ENCODE measurements at regions not wholly inside any gene's neighbourhood (a gene's known extent, or its start where the extent isn't known, plus 50 kb on each side); places are given as distances from the start of the nearest gene placed in this dataset.
"Not testable (repeated sequence)": the region's sequence is repeated elsewhere in the genome, so short reads cannot be mapped to it uniquely, and the experiment has no call there.

DNA sequence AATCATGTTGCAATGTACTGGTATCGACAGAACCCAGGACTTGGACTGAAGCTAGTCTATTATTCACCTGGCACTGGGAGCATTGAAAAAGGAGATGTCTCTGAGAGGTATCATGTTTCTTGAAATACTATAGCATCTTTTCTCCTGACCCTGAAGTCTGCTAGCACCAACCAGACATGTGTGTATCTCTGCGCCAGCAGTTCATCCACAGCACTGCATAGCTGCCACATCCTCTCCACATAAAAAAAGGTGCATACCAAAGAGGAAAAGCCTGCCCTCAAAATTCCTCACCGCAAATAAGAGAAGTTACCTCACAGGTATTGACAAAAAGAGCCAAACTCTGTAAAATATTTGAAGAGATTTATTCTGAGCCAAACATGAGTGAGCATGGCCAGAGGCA, 99.5 kb upstream of the PRSS3 start:
- no peak for DNase-seq

DNA sequence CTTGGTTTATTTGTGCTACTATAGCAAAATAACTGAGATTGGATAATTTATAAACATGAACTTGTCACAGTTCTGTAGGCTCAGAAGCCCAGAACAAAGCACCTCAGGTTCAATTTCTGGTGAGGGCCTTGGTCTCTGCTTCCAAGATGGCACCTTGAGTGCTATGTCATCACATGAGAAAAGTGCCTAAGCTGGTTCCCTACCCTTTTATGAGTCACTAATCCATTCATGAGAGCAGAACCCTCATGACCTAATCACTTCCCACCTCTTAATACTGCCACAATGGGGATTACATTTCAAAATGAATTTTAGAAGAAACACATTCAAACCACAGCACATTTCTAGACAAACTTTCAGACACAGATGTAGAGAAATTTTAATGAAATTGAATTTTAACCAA, 98.2 kb upstream of the PRSS3 start:
- DNase-seq: no peak

DNA sequence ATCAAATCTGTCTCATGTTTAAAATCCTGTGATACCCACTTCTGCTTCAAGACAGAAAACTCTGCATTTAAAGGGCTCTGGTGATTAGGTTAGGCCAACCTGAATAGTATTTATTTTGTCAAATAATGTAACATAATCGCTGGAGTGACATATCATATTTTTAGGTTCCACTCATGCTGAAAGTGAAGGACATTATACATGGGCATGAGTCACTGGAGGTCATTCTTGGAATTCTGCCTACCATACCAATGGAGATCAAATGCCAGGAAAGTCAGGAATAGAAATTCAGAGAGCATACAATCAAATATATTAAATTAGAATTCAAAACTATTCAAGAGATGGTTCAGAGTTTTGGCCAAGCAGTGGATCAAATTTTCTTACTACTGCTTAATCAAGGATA, 97.1 kb upstream of the PRSS3 start:
- no peak for DNase-seq

DNA sequence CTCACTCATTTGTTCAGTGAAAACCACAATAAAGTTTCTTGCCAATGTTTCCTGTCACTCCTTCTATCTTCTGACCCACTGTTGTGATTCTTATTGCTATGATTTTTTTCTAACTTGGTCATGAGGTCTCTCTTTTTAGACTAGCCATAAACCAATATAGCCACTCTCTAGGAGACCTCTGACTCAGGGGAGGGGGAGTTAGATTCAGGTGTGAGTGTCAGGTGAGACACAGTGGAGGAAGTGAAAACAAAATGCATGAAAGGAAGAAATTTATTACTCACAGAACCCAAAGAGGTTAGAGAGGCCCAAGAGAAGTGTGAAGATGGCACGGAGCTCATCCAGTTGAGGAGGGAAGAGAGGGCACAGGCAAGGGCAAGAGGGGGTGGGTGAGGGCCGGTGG, 94.4 kb upstream of the PRSS3 start:
- not testable (repeated sequence) for DNase-seq

DNA sequence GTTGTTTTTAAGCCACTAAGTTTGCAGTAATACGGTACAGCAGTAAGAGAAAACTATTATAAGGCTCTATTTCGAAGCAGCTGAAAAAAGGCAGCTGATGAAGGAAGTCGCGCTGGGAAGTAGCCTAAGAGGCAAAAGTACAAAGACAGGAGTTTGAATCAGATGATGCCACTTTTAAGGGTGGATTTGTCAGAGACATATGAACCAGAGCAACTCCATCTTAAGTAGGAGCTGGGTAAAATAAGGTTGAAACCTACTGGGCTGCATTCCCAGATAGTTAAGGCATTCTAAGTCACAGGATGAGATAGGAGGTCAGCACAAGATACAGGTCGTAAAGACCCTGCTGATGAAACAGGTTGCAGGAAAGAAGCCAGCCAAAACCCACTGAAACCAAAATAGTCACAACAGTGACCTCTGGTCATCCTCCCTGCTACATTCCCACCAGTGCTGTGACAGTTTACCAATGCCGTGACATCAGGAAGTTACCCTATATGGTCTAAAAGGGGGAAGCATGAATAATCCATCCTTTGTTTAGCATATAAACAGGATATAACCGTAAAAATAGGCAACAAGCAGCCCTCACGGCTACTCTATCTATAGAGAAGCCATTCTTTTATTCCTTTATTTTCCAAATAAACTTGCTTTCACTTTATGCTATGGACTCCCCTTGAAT, 91.8 kb upstream of the PRSS3 start:
- no peak for DNase-seq

DNA sequence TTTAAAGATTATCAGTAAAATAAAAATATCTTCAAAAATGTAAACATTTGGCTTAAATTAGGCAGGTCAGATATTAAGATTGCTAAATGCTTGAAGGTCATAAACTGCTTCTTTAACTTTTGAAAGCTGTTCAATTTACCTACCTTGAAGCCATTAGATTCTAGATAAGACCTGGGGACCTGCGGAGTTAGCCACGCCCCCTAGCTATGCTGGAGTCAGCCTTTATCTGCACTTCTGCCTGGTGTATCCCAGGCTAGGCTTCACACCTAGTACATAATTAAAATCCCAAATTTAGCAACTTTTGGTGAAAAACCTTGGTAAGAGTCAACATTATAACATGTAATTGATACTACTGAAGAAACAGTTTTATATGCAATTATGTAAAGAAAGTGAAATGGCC, 89.9 kb upstream of the PRSS3 start:
- not testable (repeated sequence) for DNase-seq

DNA sequence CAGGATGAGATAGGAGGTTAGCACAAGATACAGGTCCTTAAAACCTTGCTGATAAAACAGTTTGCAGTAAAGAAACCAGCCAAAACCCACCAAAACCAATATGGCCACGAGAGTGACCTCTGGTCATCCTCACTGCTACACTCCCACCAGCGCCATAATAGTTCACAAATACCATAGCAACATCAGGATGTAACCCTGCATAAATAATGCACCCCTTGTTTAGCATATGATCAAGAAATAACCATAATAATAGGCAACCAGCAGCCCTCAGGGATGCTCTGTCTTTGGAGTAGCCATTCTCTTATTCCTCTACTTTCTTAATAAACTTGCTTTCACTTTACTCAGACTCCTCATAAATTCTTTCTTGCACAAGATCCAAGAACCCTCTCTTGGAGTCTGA, 86.9 kb upstream of the PRSS3 start:
- DNase-seq: no peak

DNA sequence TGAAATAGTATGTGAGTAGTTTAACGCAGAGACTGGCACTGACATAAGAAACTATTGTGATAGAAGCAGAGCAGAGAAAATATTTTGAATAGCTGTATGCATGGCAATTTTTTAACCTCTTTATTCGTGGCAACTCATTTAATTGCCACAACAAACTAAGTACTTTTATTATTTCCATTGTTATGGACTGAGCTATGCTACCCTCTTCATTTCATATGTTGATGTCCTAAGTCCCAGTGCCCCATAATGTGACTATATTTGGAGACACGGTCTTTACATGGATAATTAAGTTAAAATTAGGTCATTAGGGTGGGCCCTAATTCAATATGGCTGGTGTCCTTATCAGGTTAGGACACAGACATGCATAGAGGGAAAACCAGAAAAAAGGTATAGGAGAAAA, 86.1 kb upstream of the PRSS3 start:
- no peak for DNase-seq

DNA sequence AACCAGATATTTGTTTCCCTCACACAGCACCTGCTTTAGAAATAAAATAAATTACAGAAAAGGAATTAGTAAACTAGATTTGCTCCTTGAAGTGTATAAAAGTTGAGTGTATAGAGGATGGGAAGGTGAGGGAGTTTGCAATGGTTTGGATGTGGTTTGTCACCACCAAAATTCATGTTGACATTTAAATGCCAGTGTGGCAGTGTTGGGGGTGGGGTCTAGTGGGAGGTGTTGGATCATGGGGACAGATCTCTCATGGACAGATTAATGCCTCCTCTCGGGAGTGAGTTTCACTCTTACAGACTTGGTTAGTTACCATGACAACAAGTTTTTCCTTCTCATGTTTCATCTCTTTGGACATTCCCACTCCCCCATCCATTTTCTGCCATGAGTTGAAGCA, 83.9 kb upstream of the PRSS3 start:
- not testable (repeated sequence) for DNase-seq

DNA sequence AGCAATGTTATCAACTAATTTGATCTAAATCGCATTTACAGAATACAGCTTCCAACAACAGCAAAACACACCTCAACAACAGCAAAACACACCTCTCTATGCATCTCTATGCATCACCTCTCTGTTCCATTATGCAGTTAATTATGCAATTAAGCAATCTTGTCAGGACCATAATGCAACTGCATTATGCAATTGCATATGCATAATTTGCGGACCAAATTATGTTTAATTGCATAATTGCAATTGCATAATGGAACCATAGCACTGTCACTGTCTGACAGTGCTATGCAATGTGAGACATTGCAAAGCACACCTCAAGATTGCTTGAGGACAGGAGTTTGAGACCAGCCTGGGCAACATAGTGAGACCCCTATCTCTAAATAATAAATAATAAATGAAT, 80.4 kb upstream of the PRSS3 start:
- no peak for DNase-seq

DNA sequence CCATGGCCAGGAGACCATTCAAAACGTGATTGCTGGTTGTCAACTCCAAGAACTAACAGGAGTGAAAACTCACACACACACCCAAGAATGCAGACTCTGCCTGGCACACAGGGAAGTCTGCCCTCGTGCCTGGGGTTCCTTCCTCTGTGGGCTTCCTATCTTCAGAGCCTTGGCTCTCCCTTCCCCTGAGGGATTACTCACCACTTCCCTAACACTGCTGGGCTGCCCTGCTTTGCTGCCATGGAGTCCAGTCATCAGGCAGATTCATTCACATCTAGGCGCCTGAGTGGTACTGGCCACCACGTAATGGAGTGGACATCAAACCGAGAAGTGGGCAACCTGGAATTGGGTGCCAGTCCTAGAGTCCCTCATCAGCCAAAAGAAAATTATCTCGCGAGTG, 76.4 kb upstream of the PRSS3 start:
- peak in 1 of 2 donors; percentile 3 for DNase-seq

DNA sequence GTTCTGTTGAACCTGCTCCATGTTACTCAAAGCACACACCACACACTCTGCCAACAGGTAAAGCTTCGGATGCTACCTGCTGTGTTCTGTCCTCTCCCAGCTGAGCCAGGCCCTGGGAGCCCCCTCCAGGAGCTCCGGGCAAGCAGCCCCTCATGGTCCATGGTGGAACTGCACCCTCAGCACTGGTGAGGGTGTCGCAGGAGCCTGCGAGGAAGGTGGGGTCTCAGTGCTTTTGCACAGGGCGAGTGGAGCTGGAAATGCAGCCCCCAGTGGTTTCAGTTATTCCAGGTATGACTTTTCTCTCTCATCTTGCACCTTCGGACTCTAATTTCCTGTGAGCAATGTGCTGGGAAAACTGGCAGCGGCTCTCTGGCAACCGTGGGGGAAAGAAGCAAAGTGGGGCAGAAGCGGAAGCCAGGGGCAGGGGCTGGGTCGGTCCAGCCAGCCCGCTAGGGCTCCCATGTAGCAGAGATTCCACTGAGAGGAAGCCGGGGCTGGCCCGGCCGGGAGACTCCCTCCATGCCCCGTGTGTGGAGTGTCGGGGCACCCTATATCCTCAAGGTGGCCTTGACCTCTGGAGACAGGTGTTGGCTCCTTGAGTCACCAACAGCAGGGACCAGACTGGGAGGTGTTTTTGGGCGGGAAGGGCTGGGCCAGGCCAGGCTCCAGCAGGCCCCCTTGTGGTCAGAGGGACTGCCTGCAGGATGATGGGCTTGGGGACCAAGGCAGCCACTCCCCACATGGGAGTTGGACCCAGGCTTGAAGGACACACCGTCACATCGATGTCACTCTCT, 75.6 kb upstream of the PRSS3 start:
- DNase-seq: no peak

DNA sequence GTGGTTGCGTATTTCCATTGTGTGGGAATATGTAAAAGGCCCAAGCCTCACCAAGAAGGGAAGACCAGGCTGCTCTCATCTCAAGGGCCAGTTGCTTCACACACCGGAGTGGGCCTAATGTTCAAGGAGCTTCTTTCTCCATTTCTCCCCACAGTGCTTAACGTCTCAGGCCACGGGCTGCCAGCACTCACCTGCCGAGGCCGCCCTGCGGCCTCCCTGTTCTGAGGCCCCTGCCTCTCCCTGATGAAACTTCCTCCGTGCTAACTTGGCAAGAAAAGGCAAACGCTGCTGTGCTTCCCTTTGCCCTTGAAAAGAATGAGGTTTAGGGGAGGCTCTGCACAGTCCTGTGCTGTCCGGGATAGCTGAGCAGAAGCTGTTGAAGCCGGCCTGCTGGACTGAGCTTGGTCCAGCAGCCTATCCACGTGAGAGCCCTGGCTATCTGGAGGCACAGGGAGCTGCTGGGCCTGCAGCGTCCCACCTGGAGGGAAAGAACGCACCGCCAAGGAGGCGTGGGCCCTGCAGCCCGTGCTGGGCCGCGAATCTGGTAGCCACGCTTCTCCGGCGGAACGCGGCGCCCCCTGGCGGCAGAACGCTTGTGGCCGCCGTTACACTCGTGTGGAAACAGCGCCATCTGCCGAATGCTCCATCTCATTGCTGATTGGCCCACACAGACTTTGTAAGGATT, 73.5 kb upstream of the PRSS3 start:
- peak; percentile 72 to 74 for DNase-seq

DNA sequence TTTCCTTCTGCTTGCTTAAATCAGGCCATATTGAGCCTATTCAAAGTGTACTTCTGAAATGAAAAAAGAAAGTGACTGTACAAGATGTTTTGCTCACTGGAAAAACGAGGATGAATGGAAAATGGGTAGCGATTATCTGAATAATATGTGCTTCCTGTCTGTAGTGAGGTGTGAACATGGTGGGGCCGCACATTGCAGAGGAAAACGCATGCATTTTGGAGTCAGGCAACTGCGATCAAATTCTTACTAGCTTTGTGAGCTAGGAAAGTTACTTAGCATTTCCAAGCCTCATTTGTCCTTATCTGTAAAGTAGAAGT, 73.0 kb upstream of the PRSS3 start:
- no peak for DNase-seq

DNA sequence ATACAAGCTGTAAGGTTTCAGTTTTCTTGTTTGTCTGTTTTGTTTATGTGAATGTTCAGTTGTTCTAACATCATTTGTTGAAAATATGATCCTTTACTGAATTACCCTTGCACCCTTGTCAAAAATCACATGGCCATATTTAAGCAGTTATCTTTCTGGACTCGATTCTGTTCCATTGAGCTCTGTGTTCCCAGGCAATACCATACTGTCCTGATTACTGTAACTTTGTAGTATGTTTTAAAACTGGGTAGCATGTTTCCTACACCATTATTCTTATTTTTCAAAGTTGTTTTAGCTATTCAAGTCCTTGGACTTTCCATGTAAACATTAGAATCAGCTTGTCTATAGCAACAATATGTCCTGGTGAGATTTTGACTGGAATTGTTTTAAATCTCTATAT, 66.7 kb upstream of the PRSS3 start:
- no peak for DNase-seq

DNA sequence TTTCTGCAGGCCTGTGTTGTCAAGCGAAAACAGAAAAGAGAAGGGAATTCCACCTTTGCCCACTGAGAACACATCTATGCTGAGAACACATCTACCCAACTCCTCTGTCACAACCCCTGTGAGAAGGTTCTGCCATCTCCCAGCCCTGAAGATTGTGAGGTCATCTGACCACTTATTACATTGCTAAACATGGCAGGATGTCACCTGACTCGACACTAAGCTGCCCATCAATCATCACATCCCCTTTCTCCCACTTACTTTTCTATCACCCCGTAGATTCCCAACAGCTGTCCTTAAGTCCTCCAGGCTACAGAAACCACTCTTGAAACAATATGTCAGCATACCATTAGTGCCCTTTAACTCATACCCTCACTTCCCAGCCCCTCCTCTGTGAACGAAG, 64.2 kb upstream of the PRSS3 start:
- no peak for DNase-seq

DNA sequence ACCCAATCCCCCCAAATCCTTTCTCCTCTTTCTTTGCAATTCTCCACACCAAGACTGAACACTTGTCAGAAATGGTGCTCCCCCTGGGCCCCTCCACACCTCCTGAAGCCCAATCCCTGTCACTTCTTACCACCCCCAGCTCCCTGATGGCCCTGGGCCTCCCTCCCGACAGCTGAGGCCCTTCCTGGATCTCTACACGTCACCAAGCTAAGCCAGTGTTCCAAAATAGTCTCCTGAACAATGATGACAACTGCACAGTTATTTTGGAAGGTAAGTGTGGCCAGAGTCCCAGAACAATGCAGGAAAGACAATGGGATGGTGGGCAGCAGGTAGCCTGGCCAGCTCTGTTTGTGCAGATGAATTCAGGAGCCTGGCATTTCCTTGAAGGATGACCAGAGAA, 63.7 kb upstream of the PRSS3 start:
- DNase-seq: no peak

DNA sequence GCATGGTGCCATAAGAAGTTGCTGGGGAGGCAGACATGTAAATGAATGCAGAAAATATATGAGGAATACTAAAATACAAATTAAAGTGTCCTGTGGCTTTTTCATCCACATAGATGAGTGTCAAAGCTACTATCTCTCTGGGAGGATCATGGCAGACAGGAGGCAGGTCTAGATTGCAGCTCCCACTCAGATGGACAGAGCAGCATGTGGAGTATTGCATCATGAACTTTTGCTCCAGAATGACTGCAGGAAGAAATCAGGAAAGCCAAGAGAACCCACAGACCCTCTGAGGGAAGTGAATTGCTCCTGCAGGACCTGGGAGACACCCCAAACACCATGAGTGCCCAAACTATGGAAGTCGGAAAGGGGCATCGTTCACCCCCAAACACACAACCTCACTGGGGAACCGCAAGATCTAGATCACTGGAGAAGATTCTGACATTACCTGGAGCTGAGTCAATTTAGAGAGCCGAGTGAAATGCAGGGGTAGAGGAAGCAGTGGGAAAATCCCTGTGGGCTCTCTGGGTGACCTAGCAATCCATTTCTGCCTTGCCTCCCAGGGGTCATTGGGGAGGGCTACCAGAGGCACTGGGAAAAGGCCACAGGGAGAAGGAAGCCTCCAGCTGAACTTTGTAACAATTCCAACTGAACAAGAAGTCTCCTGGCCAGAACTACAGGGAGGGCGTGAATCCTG, 61.0 kb upstream of the PRSS3 start:
- not testable (repeated sequence) for DNase-seq

DNA sequence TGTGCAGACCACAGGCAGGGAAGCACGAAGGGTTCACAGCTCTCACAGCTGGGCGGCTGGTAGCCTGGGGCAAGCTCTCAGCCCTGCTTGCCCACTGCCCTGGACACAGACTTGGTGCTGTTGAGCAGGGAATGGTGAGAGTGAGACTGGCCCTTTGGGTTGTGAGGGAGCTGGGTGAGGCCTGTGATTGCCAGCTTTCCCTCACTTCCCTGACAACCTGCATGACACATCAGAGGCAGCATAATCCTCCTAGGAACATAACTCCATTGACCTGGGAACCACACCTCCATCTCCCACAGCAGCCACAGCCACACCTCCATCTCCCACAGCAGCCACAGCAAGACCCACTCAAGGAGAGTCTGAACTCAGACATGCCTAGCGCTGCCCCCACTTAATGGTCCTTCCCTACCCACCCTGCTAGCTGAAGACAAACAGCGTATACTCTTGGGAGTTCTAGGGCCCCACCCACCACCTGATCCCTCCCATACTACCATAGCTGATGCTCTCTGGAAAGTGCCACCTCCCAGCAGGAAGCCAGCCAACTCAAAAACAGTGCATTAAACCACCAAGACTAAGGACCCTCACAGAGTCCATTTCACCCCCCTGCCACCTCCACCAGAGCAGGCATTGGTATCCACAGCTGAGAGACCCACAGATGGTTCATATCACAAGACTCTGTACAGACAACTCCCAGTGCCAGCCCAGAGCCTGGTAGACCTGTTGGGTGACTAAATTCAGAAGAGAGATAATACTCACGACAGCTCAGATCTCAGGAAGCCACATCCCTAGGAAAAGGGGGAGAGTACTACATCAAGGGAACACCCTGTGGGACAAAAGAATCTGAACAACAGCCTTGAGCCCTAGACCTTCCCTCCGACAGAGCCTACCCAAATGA, 60.2 kb upstream of the PRSS3 start:
- not testable (repeated sequence) for DNase-seq

DNA sequence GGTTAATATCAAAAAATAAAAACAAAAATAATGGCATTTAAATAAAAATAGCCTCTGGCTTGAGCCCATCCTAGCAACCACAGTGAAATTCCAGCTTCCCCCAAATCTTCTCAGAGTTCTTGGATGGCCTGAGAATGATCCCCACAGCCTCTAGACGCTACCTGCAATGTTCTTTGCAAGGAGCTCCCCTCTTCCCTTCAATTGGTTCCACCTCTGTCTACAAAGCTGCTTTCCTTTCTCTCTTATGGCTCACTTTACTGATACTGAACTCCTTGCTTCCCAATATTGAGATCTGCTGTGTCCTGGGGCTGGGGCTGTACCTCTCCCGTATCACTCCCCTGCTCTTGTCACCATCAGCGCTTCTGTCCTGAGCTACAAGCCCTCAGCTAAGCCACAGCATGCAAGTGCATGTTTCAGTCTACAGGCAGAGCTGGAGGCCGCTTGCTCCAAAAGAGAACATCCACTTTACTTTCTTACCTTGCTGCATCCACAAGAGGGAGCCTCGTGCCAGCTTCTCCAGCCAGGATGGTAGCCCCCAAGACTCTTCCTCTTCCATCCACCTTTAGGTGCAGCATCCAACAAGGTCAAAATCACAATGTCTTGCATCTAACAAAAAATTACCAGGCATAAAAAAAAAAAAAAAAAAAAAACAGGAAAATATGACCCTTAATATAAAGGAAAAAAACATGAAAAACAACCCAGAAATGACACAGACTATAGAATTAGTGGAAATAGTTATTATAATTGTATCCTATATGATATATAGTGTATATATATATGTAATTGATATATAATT, 57.4 kb upstream of the PRSS3 start:
- no peak for DNase-seq

DNA sequence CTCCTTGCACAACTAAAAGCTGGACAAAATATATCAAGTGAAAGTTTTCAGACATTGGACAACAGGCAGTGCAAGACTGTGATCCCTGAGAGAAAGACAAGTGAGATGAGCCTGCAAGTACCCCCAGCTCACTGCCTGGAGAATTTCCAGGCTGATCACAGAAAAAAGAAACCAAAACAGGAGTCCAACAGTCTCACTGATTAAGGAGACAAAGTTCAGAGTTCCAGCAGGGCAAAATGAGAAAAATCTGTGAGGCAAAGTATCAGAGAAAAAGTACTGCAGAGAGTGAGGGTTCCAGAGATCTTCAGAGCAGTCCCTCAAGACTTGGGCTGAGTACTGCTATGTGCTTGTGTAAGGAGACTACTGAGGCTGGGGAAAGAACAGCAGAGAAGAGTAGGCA, 56.0 kb upstream of the PRSS3 start:
- no peak for DNase-seq

DNA sequence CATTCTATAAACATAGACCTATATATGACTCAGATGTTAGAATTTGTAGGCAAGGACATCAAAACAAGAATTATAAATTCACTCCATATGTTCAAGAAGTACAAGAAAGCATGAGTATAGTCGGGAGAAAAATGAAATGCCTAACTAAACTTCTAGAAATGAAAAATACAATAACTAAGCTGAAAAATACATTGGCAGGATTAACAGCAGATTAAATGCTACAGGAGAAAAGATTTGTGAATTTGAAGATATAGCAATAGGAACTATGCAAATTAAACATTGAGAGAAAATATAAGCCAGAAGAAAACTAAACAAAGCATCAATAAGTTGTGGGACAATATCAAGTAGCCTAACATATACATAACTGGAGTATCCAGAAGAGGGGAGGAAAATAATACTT, 55.3 kb upstream of the PRSS3 start:
- DNase-seq: no peak
